GM21528 (cell line): ENCODE measurements at regions not wholly inside any gene's neighbourhood (a gene's known extent, or its start where the extent isn't known, plus 50 kb on each side); places are given as distances from the start of the nearest gene placed in this dataset.

Experiments used
- ATAC-seq: cut with Tn5 transposase; IDR thresholded peaks from one replicate; pipeline ENCODE4 v1.9.1; 2021; ENCODE audit warnings: mild to moderate bottlenecking, moderate library complexity; ENCODE audit not compliant: unreplicated experiment, low FRiP score

GRCh38 chr3:194832346-194833104, 146.8 kb downstream of the FAM43A start:
- no peak for ATAC-seq

DNA sequence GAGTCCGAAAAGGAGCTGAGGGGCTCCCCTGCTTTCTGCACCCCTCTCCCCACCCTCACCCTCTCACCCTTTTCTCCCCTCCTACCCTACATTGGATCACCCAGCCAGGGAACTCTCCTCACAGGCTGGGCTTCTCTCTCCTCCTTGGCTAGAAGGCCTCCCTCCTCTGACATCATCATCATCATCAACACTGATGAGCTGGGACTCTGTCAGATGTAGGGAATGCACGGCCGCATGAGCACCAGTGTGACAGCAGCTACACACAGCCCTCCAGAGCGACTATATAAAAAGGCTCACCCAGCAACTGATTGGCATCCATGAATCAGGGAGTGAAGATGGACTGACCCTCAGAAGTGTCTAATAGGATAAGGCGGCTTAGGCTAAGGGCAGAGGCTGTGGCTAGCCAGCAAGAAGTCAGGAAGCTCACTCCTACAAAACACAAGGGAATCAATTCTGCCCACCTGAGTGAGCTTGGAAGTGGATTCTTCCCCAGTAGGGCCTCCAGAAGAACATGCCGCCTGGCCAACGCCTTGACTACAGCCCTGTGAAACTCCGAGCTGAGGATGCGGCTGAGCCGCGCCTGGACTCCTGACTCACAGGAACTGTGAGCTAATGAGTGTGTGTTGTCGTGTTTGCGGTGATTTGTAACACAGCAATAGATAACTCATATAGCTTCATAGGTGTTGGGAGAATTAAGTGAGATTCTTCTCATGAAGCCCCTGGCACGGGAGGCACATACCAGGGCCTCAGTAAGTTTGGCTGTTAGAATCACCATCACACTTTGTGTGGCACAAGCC, 147.6 kb downstream of the FAM43A start:
- no peak for ATAC-seq

DNA sequence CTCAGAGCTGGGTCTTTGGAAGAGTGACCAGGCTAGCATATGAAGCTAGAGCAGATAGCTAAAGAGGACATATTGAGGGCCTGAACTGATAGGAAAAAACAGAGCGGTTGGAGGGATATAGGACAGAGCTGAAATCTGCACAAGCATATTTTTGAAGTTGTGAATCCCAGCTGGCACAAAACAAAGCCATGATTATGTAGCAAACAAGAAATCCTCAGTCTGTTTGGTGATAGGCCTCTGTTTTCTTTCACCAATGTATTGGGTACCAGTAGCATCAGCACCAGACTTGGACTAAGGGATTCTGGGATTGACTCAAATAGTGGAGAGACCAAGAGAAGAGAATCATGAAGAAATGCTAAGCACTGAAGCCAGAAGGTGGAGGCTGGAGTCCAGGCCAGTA, 151.0 kb downstream of the FAM43A start:
- ATAC-seq, result no peak

DNA sequence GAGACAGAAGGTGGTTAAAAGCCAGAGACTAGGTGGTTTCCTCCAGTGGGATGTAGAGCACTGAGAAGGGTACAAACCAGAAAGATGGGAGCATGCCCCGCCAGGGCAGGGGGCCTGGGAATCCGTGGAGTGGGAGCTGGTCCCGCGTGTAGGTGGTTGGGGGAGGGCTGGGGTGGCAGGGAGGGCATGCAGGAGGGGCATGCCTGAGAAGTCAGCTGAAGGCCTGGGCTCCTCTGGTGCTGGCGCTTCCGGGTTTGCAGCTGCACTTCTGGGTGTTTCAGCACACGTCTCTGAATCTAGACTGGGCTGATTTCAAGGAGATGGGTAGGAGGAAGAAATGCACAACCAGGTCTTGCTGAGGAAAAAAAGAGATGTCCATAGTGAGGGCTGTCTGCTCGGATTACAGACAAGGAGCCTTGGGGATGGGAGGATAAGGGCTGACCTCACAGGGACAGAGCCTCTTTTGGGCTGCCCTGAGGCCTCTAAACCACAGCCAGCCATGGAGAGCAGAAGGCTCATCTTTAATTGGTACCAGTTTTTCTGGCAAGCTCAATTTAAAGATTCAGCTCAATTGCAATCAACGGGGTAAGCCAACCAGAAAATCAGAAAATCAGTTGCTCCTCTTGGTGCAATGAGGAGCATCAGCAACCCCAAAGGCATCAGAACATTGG, 151.9 kb downstream of the FAM43A start:
- no peak for ATAC-seq

DNA sequence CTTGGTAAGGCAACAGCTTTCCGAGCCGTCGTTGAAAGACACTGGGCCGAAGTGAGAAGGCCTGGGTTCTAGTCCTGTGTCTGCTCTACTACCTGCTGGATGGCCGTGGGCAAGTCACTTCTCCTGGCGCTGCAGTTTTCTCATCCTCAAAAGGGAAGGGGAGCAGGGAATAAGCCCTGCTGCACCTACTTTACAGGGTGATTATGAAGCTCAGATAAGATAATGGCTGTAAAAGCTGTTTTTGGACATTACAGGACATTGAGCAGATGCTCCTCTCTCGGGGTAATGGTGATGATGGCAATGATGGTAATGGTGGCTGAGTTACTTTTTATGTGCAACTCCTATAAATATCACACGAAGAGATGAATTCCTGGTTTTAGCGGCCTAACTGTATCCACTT, 152.6 kb downstream of the FAM43A start:
- ATAC-seq, result no peak

DNA sequence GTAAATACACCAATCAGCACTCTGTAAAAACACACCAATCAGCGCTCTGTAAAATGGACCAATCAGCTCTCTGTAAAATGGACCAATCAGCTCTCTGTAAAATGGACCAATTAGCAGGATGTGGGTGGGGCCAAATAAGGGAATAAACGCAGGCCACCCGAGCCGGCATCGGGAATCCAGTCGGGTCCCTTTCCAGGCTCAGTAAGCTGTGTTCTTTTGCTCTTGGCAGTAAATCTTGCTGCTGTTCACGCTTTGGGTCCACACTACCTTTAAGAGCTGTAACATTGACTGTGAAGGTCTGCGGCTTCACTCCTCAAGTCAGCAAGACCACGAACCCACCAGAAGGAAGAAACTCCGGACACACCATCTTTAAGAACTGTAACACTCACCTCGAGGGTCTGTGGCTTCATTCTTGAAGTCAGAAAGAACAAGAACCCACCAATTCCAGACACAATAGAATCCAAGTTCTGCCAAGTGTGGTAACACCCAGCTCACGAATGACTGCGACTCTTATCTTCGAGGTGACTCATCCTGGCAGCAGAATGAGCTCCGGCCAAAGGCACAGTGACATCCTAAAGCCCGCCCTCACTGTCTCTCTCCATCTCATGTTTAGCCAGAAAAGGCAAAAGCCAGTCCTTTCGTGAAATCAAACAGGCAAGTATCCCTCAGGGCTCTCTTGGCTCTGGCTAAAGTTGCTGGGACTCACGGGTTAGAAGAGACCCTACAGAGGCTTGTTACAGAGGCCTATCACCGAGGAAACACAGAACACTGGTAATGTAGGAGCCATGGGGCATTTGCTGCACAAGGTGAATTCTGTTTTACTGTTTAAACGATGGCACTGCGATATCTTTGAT, 155.2 kb downstream of the FAM43A start:
- ATAC-seq, result no peak

DNA sequence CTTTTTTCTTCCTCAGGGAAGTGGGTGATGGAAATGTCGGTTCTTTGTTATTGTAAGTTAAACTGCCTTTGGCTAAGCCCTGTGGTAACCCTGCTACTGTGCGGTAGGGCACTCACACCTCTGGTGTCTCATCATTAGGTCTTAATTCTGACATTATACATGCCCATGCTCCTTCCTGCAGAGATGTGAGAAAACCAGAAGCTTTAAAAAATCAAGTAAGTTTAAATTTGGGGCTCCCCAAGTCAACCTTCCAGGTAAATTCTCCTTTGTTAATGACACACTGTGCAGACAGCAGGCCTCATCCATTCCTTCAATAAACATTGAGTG, 155.8 kb downstream of the FAM43A start:
- ATAC-seq, result no peak

- no peak for ATAC-seq
Measured at GRCh38 chr3:194843556-194843955, 157.9 kb downstream of the FAM43A start.

DNA sequence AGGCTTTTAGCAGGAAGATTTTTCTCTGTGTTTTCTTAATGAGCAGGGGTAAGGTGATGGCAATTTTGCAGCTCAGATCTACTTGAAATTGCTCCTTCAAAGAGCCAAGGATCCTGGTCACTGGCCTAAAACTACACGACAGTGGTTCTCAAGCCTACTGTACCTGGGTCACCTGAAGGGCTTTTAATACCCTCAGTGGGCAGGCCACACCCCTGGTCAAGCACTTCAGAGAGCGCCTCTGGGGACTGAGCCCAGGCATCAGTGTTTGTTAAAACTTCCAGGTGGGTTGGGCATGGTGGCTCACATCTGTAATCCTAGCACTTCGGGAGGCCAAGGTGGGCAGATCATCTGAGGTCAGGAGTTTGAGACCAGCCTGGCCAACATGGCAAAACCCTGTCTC, 158.4 kb downstream of the FAM43A start:
- no peak for ATAC-seq

DNA sequence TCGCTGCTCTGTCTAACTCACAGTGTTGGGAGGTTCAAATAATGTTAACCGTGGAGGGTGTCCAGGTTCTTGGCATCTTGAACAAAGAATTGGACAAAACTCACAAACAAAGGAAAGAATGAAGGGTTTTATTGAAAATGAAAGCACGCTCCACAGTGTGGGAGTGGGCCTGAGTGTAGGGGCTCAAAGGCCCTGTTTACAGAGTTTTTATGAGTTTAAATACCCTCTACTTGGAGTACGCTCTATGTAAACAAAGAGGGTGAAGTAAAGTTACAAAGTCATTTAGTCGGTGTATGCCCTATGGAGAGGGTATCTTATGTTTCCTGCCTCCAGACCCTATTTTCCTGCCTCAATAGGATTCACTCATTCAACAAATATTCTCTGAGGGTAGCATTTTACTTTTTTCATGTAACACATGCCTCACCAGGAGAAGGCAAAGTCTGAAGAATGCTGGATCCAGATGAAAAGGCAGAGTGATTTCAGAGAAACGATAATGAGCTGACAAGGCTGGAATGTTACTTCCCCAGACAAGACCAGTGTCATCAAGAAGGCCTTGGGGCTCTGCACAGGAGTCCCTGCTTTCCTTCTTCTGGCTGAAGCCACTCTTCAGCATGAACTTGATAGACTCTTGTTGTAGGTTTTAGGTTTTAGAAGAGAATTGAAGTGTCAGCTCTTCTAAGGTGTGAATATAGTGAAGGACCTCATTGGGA, 163.6 kb downstream of the FAM43A start:
- no peak for ATAC-seq

GRCh38 chr3:194851254-194851653, 165.6 kb downstream of the FAM43A start:
- ATAC-seq, result no peak

DNA sequence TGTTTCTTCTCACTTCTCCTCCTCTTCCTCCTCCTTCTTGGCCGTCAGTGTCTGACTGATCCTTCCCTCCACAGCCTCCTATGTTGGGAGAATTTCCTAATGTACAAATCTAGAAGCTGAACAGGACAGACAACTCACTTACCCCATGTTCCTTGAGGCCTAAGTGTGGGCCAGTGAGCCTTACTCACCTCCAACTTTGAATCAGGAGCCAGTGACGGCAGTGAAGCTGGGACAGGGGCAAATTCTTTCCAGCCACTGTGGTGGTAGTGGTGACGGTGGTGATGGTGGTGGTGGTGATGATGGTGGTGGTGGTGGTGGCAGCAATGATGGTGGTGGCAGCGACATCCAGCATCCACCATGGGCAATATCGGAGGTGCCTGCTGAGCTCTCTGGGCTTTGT, 166.3 kb downstream of the FAM43A start:
- ATAC-seq, result no peak

GRCh38 chr3:194852345-194852744, 166.7 kb downstream of the FAM43A start:
- ATAC-seq, result no peak

DNA sequence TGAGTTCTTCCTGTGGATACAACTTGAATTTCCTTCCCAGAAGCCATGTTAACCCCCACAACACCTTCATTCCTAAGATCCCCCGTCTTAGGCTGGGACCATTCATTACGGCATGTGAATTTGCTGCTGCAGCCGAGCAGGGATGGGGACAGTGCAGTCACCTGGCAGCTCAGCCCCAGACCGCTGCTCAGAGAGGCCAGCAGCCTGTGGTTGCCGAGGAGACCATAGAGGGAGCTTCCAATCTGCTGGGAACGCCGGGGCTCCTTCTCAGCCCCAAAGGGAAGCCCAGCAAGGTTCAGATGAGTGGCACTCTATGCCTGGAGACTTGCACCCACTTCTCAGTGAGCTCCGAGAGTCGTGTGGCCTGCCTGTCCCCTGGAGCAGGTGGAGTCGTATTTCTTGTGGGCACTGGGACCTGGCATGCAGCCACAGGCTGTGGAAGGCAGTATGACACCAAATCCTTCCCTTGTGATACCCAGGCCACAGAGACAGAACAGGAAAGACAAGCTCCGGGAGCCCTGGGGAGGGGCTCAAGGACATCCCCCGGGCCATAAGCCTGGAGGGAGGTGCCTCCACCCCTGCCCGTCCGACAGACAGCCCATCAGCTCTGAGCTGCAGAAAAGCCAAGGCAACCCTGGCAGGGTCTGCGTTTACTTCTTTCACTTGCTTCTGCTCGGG, 167.3 kb downstream of the FAM43A start:
- ATAC-seq, result no peak

GRCh38 chr3:194854206-194854605, 168.5 kb downstream of the FAM43A start:
- no peak for ATAC-seq

GRCh38 chr3:194854659-194855390, 169.1 kb downstream of the FAM43A start:
- ATAC-seq, result no peak

DNA sequence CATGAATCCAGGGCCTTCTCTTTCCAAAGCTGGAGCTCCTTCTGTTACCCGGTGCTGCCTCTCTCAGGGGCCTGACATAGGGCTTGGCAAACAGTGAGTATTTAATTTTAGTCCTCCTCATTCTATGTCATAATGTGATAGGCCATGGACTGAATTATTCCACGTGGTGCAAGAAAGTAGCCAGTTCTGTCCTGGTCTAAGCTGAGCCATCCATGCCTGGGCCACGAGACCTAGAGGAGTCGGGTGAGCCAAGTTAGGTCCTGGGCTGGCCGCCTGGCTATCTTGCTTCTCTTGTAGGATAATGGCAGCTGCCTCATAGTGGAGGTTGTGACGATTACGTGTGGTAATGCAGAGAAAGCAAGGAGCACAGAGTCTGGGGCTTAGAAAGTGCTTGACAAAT, 170.6 kb downstream of the FAM43A start:
- ATAC-seq, result no peak

- no peak for ATAC-seq
Measured at GRCh38 chr3:194857469-194858113, 171.9 kb downstream of the FAM43A start.
